ENCODE measurements at regions not wholly inside any gene's neighbourhood (a gene's known extent, or its start where the extent isn't known, plus 50 kb on each side); places are given as distances from the start of the nearest gene placed in this dataset.
A peak's percentile ranks its signal among the peaks of the same experiment; 100 is the strongest.
"Not testable (repeated sequence)": the region's sequence is repeated elsewhere in the genome, so short reads cannot be mapped to it uniquely, and the experiment has no call there.

- no peak overlapping the region for H3K4me3 Mint-ChIP-seq (ENCODE audit: unreplicated experiment)
- H3K27me3 Mint-ChIP-seq (ENCODE audit: low read depth): no peaks in the 10 kb centered on the region
- H3K9me3 Mint-ChIP-seq (ENCODE audit: low read depth): no peaks in the 10 kb centered on the region
- DNase-seq (ENCODE audit: low spot score): no peak
- no peak overlapping the region for H3K27ac Mint-ChIP-seq (ENCODE audit: unreplicated experiment)
- TF ChIP-seq CTCF (IDR thresholded peaks at IDR 0.05): no peak
- H3K4me1 Mint-ChIP-seq (ENCODE audit: low read depth): peaks cover 50% of the 10 kb centered on the region
- H3K36me3 Mint-ChIP-seq (ENCODE audit: low read depth): no peaks in the 10 kb centered on the region
Measured at GRCh38 chr5:54383941-54384340, 71.6 kb upstream of the HSPB3 start.

GRCh38 chr5:54383225-54383901, 72.1 kb upstream of the HSPB3 start:
- Mint-ChIP-seq H3K27me3 (ENCODE audit: low read depth) (no peaks in the 10 kb centered on the region), H3K27ac (ENCODE audit: unreplicated experiment) (no peak overlapping the region), H3K36me3 (ENCODE audit: low read depth) (no peaks in the 10 kb centered on the region), H3K4me3 (ENCODE audit: unreplicated experiment) (no peak overlapping the region), H3K9me3 (ENCODE audit: low read depth) (no peaks in the 10 kb centered on the region), H3K4me1 (ENCODE audit: low read depth) (peaks cover 45% of the 10 kb centered on the region)
- no peak for DNase-seq (ENCODE audit: low spot score)
- TF ChIP-seq CTCF (IDR thresholded peaks at IDR 0.05): no peak

- not testable (repeated sequence) for H3K27me3 Mint-ChIP-seq (ENCODE audit: low read depth); H3K36me3 Mint-ChIP-seq (ENCODE audit: low read depth); H3K4me3 Mint-ChIP-seq (ENCODE audit: unreplicated experiment); H3K27ac Mint-ChIP-seq (ENCODE audit: unreplicated experiment); H3K9me3 Mint-ChIP-seq (ENCODE audit: low read depth); DNase-seq (ENCODE audit: low spot score)
- H3K4me1 Mint-ChIP-seq (ENCODE audit: low read depth): peaks cover 24% of the 10 kb centered on the region
Measured at GRCh38 chr5:54381319-54381718, 70.9 kb upstream of the ARL15 start.

- peak; percentile 50 for TF ChIP-seq CTCF (IDR thresholded peaks at IDR 0.05)
- no peaks in the 10 kb centered on the region for H3K36me3 Mint-ChIP-seq (ENCODE audit: low read depth)
- H3K27me3 Mint-ChIP-seq (ENCODE audit: low read depth): peaks cover 16% of the 10 kb centered on the region
- no peaks in the 10 kb centered on the region for H3K9me3 Mint-ChIP-seq (ENCODE audit: low read depth)
- no peak overlapping the region for H3K27ac Mint-ChIP-seq (ENCODE audit: unreplicated experiment)
- H3K4me3 Mint-ChIP-seq (ENCODE audit: unreplicated experiment): no peak overlapping the region
- peaks cover 11% of the 10 kb centered on the region for H3K4me1 Mint-ChIP-seq (ENCODE audit: low read depth)
- DNase-seq (ENCODE audit: low spot score): no peak
Measured at GRCh38 chr5:54379590-54379989, 69.2 kb upstream of the ARL15 start.

- no peak overlapping the region for H3K27ac Mint-ChIP-seq (ENCODE audit: unreplicated experiment)
- H3K27me3 Mint-ChIP-seq (ENCODE audit: low read depth): peaks cover 20% of the 10 kb centered on the region
- peaks cover 5% of the 10 kb centered on the region for H3K9me3 Mint-ChIP-seq (ENCODE audit: low read depth)
- DNase-seq (ENCODE audit: low spot score): no peak
- no peak overlapping the region for H3K4me3 Mint-ChIP-seq (ENCODE audit: unreplicated experiment)
- H3K36me3 Mint-ChIP-seq (ENCODE audit: low read depth): no peaks in the 10 kb centered on the region
- TF ChIP-seq CTCF (IDR thresholded peaks at IDR 0.05): no peak
- peaks cover 6% of the 10 kb centered on the region for H3K4me1 Mint-ChIP-seq (ENCODE audit: low read depth)
Measured at GRCh38 chr5:54378707-54379106, 68.3 kb upstream of the ARL15 start.

- H3K27me3 Mint-ChIP-seq (ENCODE audit: low read depth): peaks cover 20% of the 10 kb centered on the region
- peaks cover 16% of the 10 kb centered on the region for H3K9me3 Mint-ChIP-seq (ENCODE audit: low read depth)
- H3K27ac Mint-ChIP-seq (ENCODE audit: unreplicated experiment); DNase-seq (ENCODE audit: low spot score); H3K4me1 Mint-ChIP-seq (ENCODE audit: low read depth); H3K4me3 Mint-ChIP-seq (ENCODE audit: unreplicated experiment); H3K36me3 Mint-ChIP-seq (ENCODE audit: low read depth): not testable (repeated sequence)
Measured at GRCh38 chr5:54377339-54377738, 67.0 kb upstream of the ARL15 start.
